K562 (cell line): ENCODE measurements at regions not wholly inside any gene's neighbourhood (a gene's known extent, or its start where the extent isn't known, plus 50 kb on each side); places are given as distances from the start of the nearest gene placed in this dataset.

Experiments
- ATAC-seq: fragments of 200-7000 bp; cut with Tn5 transposase; 3 replicates; pipeline ENCODE4 v1.9.1; 2020; ENCODE audit warnings: moderate library complexity
- BruUV-seq: library from RNA; stranded (reverse); fragments of 400-500 nt; replicated peaks from 2 replicates; lab custom pipeline; 2021; lab: Mats Ljungman, UMichigan
- CTCF ChIA-PET: fragments of 300-600 bp; formaldehyde crosslinking; extraction: SDS; loops from one replicate; lab custom pipeline; 2021; ENCODE audit warnings: low intra/inter-chr PET ratio; lab: Yijun Ruan, JAX
- POLR2A ChIA-PET: fragments of 300-600, 350-650 bp; sonication (Branson Sonifier 250); formaldehyde crosslinking; extraction: SDS; loops from one replicate; lab custom pipeline; 2021; ENCODE audit warnings: antibody characterized with exemption, inconsistent platforms; lab: Yijun Ruan, JAX
- DNase-seq, 4 experiments: peaks; one replicate each; pipeline versions ENCODE4 v3.0.0 to v3.0.0-alpha.2; 2011 to 2018; ENCODE audit warnings: low spot score in 3 of 4, mixed read lengths in 3 of 4; ENCODE audit errors: extremely low read depth in 1 of 4
- FAIRE-seq: peaks from 2 replicates; lab custom pipeline; 2011; peaks lifted over from hg19 to GRCh38; lab: Jason Lieb, UNC
- H2AFZ ChIP-seq: 2 replicates; pipeline ENCODE4 v1.6.0; 2011; ENCODE audit warnings: low read depth, low read length, control low read depth, inconsistent platforms
- H3K27ac ChIP-seq: fragments of 200-600 bp; 3 replicates; pipeline ENCODE4 v1.8.0; 2011; ENCODE audit warnings: low read depth, mild to moderate bottlenecking, control low read depth, inconsistent platforms, low read length, moderate library complexity, mixed read lengths; ENCODE audit errors: extremely low read depth
- H3K27me3 ChIP-seq, 2 experiments: fragments of 300-600 bp in 1 of 2; 2 replicates in 1 of 2; 3 replicates in 1 of 2; pipeline versions ENCODE4 v1.6.0 to v1.8.0; 2011; ENCODE audit warnings: inconsistent platforms in 2 of 2, low read length in 2 of 2, mild to moderate bottlenecking in 1 of 2, mixed read lengths in 1 of 2, moderate library complexity in 1 of 2; ENCODE audit not compliant: control insufficient read depth in 2 of 2, insufficient read depth in 2 of 2
- H3K36me3 ChIP-seq: fragments of 300-600 bp; 3 replicates; pipeline ENCODE4 v1.8.0; 2011; ENCODE audit warnings: mild to moderate bottlenecking, low read length, inconsistent platforms; ENCODE audit not compliant: control insufficient read depth, insufficient read depth
- H3K4me1 ChIP-seq, 2 experiments: fragments of 200-600 bp in 1 of 2; replicated peaks in 1 of 2; 2 replicates in 1 of 2; 3 replicates in 1 of 2; pipeline versions ENCODE4 v1.5.1 to v1.8.0; 2011; ENCODE audit warnings: inconsistent platforms in 2 of 2, low read length in 2 of 2, mild to moderate bottlenecking in 1 of 2, mixed read lengths in 1 of 2, moderate library complexity in 1 of 2; ENCODE audit not compliant: control insufficient read depth in 2 of 2, insufficient read depth in 2 of 2
- H3K4me2 ChIP-seq: 2 replicates; pipeline ENCODE4 v1.6.1; 2011; ENCODE audit warnings: low read length, control low read depth, inconsistent platforms, mixed read lengths; ENCODE audit not compliant: insufficient read depth
- H3K4me3 ChIP-seq: fragments of 200-600 bp; sonication (generic), shearing (Covaris generic); 2 replicates; pipeline ENCODE4 v1.5.1; 2016; ENCODE audit warnings: control low read depth, inconsistent platforms
- H3K79me2 ChIP-seq: fragments of 200-600 bp; 3 replicates; pipeline ENCODE4 v1.8.0; 2011; ENCODE audit warnings: low read length, inconsistent platforms; ENCODE audit not compliant: control insufficient read depth, insufficient read depth
- H3K9ac ChIP-seq, 2 experiments: 2 replicates each; pipeline versions ENCODE4 v1.6.0 to v1.6.1; 2011; ENCODE audit warnings: low read depth in 2 of 2, low read length in 2 of 2, control low read depth in 1 of 2, inconsistent platforms in 1 of 2, mild to moderate bottlenecking in 1 of 2, mixed read lengths in 1 of 2; ENCODE audit not compliant: insufficient read depth in 1 of 2
- H3K9me1 ChIP-seq: one replicate; pipeline ENCODE4 v1.6.0; 2011; ENCODE audit warnings: inconsistent platforms, mild to moderate bottlenecking, low read length, moderate library complexity; ENCODE audit not compliant: control insufficient read depth, insufficient read depth
- H3K9me3 ChIP-seq: replicated peaks from 2 replicates; pipeline ENCODE4 v1.5.1; 2011; ENCODE audit warnings: low read depth, low read length, inconsistent platforms; ENCODE audit not compliant: control insufficient read depth, insufficient read depth
- H4K20me1 ChIP-seq: replicated peaks from 2 replicates; pipeline ENCODE4 v1.6.1; 2011; ENCODE audit warnings: low read length, inconsistent platforms, mixed read lengths; ENCODE audit not compliant: control insufficient read depth, insufficient read depth
- CREBBP ChIP-seq: IDR thresholded peaks from one replicate; pipeline ENCODE4 v1.6.1; 2012; ENCODE audit warnings: low read depth, mild to moderate bottlenecking, control low read depth, inconsistent platforms, low read length
- TEAD4 ChIP-seq, 2 experiments: sonication (generic) in 1 of 2; formaldehyde crosslinking in 1 of 2; IDR thresholded peaks; 2 replicates each; pipeline versions ENCODE4 v1.6.1 to v1.8.0; 2012 to 2022; ENCODE audit warnings: borderline replicate concordance in 1 of 2, inconsistent platforms in 1 of 2, low read length in 1 of 2, mild to moderate bottlenecking in 1 of 2, missing genetic modification reagents in 1 of 2
- TFE3 ChIP-seq: fragments of 450-650 bp; formaldehyde crosslinking; IDR thresholded peaks from 2 replicates; pipeline ENCODE4 v1.4.0; 2020; ENCODE audit warnings: mild to moderate bottlenecking, mixed read lengths
- WGBS: fragments of 100-300 bp; shearing (Covaris generic); methylation state at CpG from one replicate; pipeline ENCODE4 v1.1.6; 2016; ENCODE audit warnings: low coverage, mixed read lengths; ENCODE audit not compliant: insufficient coverage; ENCODE audit errors: missing lambda C conversion rate; 5-methylcytosine and 5-hydroxymethylcytosine counted together
- in situ Hi-C: fragments of 300-500 bp; cut with MboI; formaldehyde crosslinking; loops from 4 replicates; pipeline ENCODE4 v1.15.0; 2018; ENCODE audit warnings: inconsistent platforms, mixed read lengths
- intact Hi-C: fragments of 100-400 bp; cut with micrococcal nuclease; formaldehyde crosslinking; loops from 2 replicates; pipeline ENCODE4 v1.14.2; 2022

- intact Hi-C loops: no loop called here
- FAIRE-seq: no peak
- no peak overlapping the region for H3K9ac ChIP-seq
- H4K20me1 ChIP-seq: no peaks in the 10 kb centered on the region
- no peaks in the 10 kb centered on the region for H3K79me2 ChIP-seq
- no peak for TF ChIP-seq CREBBP
- peak; percentile 56 for TF ChIP-seq TFE3
- no peak for TF ChIP-seq TEAD4 (IDR thresholded peaks at IDR 0.05; ENCODE audit: low read length)
- no peak for TF ChIP-seq TEAD4 (CRISPR knock-in tag; IDR thresholded peaks at IDR 0.05; ENCODE audit: borderline replicate concordance)
- TF ChIP-seq, all 486 proteins: peak for 1
- H3K9me3 ChIP-seq: no peaks in the 10 kb centered on the region
- DNase-seq (no peak), ATAC-seq (no peak)
- POLR2A ChIA-PET: no interaction called here
- in situ Hi-C loops: no loop called here
- no peak overlapping the region for H3K4me3 ChIP-seq
- no peaks in the 10 kb centered on the region for H3K4me1 ChIP-seq
- no TSS peak for BruUV-seq
- H3K36me3 ChIP-seq: no peaks in the 10 kb centered on the region
- H3K4me2 ChIP-seq: no peak overlapping the region
- no peak overlapping the region for H2AFZ ChIP-seq
- 0% methylated on average over 1 of the region's 1 CpG for WGBS
- H3K27ac ChIP-seq: no peak overlapping the region
- CTCF ChIA-PET: no interaction called here
- H3K27me3 ChIP-seq: no peaks in the 10 kb centered on the region
- H3K9me1 ChIP-seq: no peaks in the 10 kb centered on the region
Measured at GRCh38 chr20:55456316-55456940, 548.9 kb downstream of the CBLN4 start.
